ENCODE measurements at regions not wholly inside any gene's neighbourhood (a gene's known extent, or its start where the extent isn't known, plus 50 kb on each side); places are given as distances from the start of the nearest gene placed in this dataset.

- FAIRE-seq (no peak), DNase-seq (ENCODE audit: low read depth, low spot score) (no peak)
- no peaks in the 10 kb centered on the region for H3K4me1 ChIP-seq (ENCODE audit: control insufficient read depth, extremely low read depth, insufficient read depth, low read length)
- no peak overlapping the region for H3K4me2 ChIP-seq (ENCODE audit: insufficient read depth, low read length)
- BruUV-seq (replicated peaks) = no TSS peak
- no peak overlapping the region for H3K4me3 ChIP-seq (replicated peaks in 1 of 3; ENCODE audit: insufficient read depth in 1 of 3, low read depth in 1 of 3, low read length in 3 of 3)
- no peak for TF ChIP-seq POLR2A (IDR thresholded peaks at IDR 0.05; ENCODE audit: low read depth, low read length)
- no peak for TF ChIP-seq GATA2 (IDR thresholded peaks at IDR 0.05; ENCODE audit: insufficient read depth, insufficient read length, low read depth, low read length)
- TF ChIP-seq POLR2AphosphoS5 (IDR thresholded peaks at IDR 0.05; ENCODE audit: insufficient read depth, low read depth, low read length) = no peak
- no peak for TF ChIP-seq MYC (IDR thresholded peaks at IDR 0.05; ENCODE audit: low read depth, low read length)
- TF ChIP-seq FOS (IDR thresholded peaks at IDR 0.05; ENCODE audit: borderline replicate concordance, insufficient read depth, low read length) = no peak
- TF ChIP-seq JUN (IDR thresholded peaks at IDR 0.05; ENCODE audit: borderline replicate concordance, insufficient read depth, insufficient read length, low read depth) = no peak
- CTCF ChIA-PET = no interaction called here
- H2AFZ ChIP-seq (ENCODE audit: low read depth, low read length) = no peak overlapping the region
- dilution Hi-C loops (cut with MboI; ENCODE audit: extremely low pct_ligation_motif_present, low sequenced_read_pairs) (no loop called here), intact Hi-C loops (cut with micrococcal nuclease) (no loop called here)
- POLR2A ChIA-PET = no interaction called here
- H3K9me1 ChIP-seq (replicated peaks; ENCODE audit: control insufficient read depth, extremely low read depth, insufficient read depth, low read length) = no peaks in the 10 kb centered on the region
- H3K9ac ChIP-seq (replicated peaks; ENCODE audit: extremely low read depth, insufficient read depth, low read length) = no peak overlapping the region
- no peaks in the 10 kb centered on the region for H3K79me2 ChIP-seq (ENCODE audit: control insufficient read depth, insufficient read depth, low read length)
- H3K36me3 ChIP-seq (ENCODE audit: control insufficient read depth in 2 of 2, extremely low read depth in 1 of 2, insufficient read depth in 2 of 2, low read length in 2 of 2) = no peaks in the 10 kb centered on the region
- no peaks in the 10 kb centered on the region for H4K20me1 ChIP-seq (replicated peaks; ENCODE audit: control insufficient read depth, extremely low read depth, insufficient read depth, low read length)
- H3K9me3 ChIP-seq (replicated peaks; ENCODE audit: control insufficient read depth, insufficient read depth, low read length) = no peaks in the 10 kb centered on the region
- no peaks in the 10 kb centered on the region for H3K27me3 ChIP-seq (ENCODE audit: control insufficient read depth in 2 of 2, insufficient read depth in 2 of 2, low read length in 2 of 2)
- no peak overlapping the region for H3K27ac ChIP-seq (ENCODE audit: insufficient read depth, low read depth, low read length)
Observed at GRCh38 chrX:3779546-3779945, 66.1 kb upstream of the PRKX start.

- Histone ChIP-seq H2AFZ (ENCODE audit: low read depth, low read length) (no peak overlapping the region), H3K4me2 (ENCODE audit: insufficient read depth, low read length) (no peak overlapping the region), H3K27me3 (ENCODE audit: control insufficient read depth in 2 of 2, insufficient read depth in 2 of 2, low read length in 2 of 2) (no peaks in the 10 kb centered on the region), H4K20me1 (replicated peaks; ENCODE audit: control insufficient read depth, extremely low read depth, insufficient read depth, low read length) (no peaks in the 10 kb centered on the region), H3K9me3 (replicated peaks; ENCODE audit: control insufficient read depth, insufficient read depth, low read length) (no peaks in the 10 kb centered on the region), H3K4me3 (replicated peaks in 1 of 3; ENCODE audit: insufficient read depth in 1 of 3, low read depth in 1 of 3, low read length in 3 of 3) (no peak overlapping the region), H3K27ac (ENCODE audit: insufficient read depth, low read depth, low read length) (no peak overlapping the region), H3K79me2 (ENCODE audit: control insufficient read depth, insufficient read depth, low read length) (no peaks in the 10 kb centered on the region), H3K9me1 (replicated peaks; ENCODE audit: control insufficient read depth, extremely low read depth, insufficient read depth, low read length) (no peaks in the 10 kb centered on the region), H3K36me3 (ENCODE audit: control insufficient read depth in 2 of 2, extremely low read depth in 1 of 2, insufficient read depth in 2 of 2, low read length in 2 of 2) (no peaks in the 10 kb centered on the region), H3K9ac (replicated peaks; ENCODE audit: extremely low read depth, insufficient read depth, low read length) (no peak overlapping the region), H3K4me1 (ENCODE audit: control insufficient read depth, extremely low read depth, insufficient read depth, low read length) (no peaks in the 10 kb centered on the region)
- DNase-seq (ENCODE audit: low read depth, low spot score) (no peak), FAIRE-seq (no peak)
- dilution Hi-C loops (cut with MboI; ENCODE audit: extremely low pct_ligation_motif_present, low sequenced_read_pairs) = no loop called here
- intact Hi-C loops (cut with micrococcal nuclease) = no loop called here
- BruUV-seq (replicated peaks) = no TSS peak
- ChIA-PET CTCF (no interaction called here), POLR2A (no interaction called here)
- TF ChIP-seq MAX (IDR thresholded peaks at IDR 0.05; ENCODE audit: insufficient read depth, insufficient read length) (no peak), CTCF (IDR thresholded peaks at IDR 0.05; ENCODE audit: extremely low read depth in 1 of 2, insufficient read depth in 1 of 2, low read depth in 1 of 2, low read length in 2 of 2) (no peak), FOS (IDR thresholded peaks at IDR 0.05; ENCODE audit: borderline replicate concordance, insufficient read depth, low read length) (no peak), JUN (IDR thresholded peaks at IDR 0.05; ENCODE audit: borderline replicate concordance, insufficient read depth, insufficient read length, low read depth) (no peak), POLR2A (IDR thresholded peaks at IDR 0.05; ENCODE audit: low read depth, low read length) (no peak), MYC (IDR thresholded peaks at IDR 0.05; ENCODE audit: low read depth, low read length) (no peak), GATA2 (IDR thresholded peaks at IDR 0.05; ENCODE audit: insufficient read depth, insufficient read length, low read depth, low read length) (no peak)
Observed at GRCh38 chrX:3777416-3777815, 64.0 kb upstream of the PRKX start.
